SU-DHL-6 (cell line): ENCODE measurements at regions not wholly inside any gene's neighbourhood (a gene's known extent, or its start where the extent isn't known, plus 50 kb on each side); places are given as distances from the start of the nearest gene placed in this dataset.
"Not testable (repeated sequence)": the region's sequence is repeated elsewhere in the genome, so short reads cannot be mapped to it uniquely, and the experiment has no call there.

Experiments used
- H2AFZ ChIP-seq: fragments of 200-600 bp; sonication (generic); 2 replicates; pipeline ENCODE4 v1.6.1; 2014; ENCODE audit warnings: low read depth, mild to moderate bottlenecking, moderate library complexity, mixed read lengths, antibody characterized with exemption, low read length; ENCODE audit not compliant: severe bottlenecking
- H3F3A ChIP-seq: fragments of 200-600 bp; shearing (Covaris generic); 2 replicates; pipeline ENCODE4 v1.6.0; 2016; ENCODE audit warnings: antibody characterized with exemption, mild to moderate bottlenecking; ENCODE audit not compliant: insufficient read depth
- H3K27ac ChIP-seq: fragments of 200-600 bp; sonication (generic); 2 replicates; pipeline ENCODE4 v1.5.1; 2016; ENCODE audit warnings: low read depth, mild to moderate bottlenecking, low read length, moderate library complexity, mixed read lengths
- H3K27me3 ChIP-seq: fragments of 200-600 bp; sonication (generic), shearing (Covaris generic); 2 replicates; pipeline ENCODE4 v1.6.0; 2014; ENCODE audit warnings: mild to moderate bottlenecking, low read length
- H3K36me3 ChIP-seq: fragments of 200-600 bp; sonication (generic); 2 replicates; pipeline ENCODE4 v1.6.1; 2014; ENCODE audit warnings: mild to moderate bottlenecking, low read length, mixed read lengths
- H3K4me2 ChIP-seq: fragments of 300-600, 200-600 bp; shearing (Covaris generic), sonication (generic); 2 replicates; pipeline ENCODE4 v1.6.0; 2014; ENCODE audit warnings: low read length, low read depth, mild to moderate bottlenecking; ENCODE audit not compliant: poor library complexity, severe bottlenecking
- H3K4me3 ChIP-seq: fragments of 200-600 bp; sonication (generic); 2 replicates; pipeline ENCODE4 v1.5.1; 2014; ENCODE audit warnings: antibody characterized with exemption, low read length, mild to moderate bottlenecking, mixed read lengths; ENCODE audit not compliant: insufficient read depth, poor library complexity, severe bottlenecking
- H3K79me2 ChIP-seq: fragments of 200-600 bp; sonication (generic); 2 replicates; pipeline ENCODE4 v1.6.1; 2014; ENCODE audit warnings: mild to moderate bottlenecking, low read length, moderate library complexity; ENCODE audit not compliant: insufficient read depth
- H3K9ac ChIP-seq: fragments of 200-600 bp; sonication (generic); 2 replicates; pipeline ENCODE4 v1.7.0; 2014; ENCODE audit warnings: mild to moderate bottlenecking, low read length
- H3K9me2 ChIP-seq: fragments of 200-600 bp; sonication (generic); replicated peaks from 2 replicates; pipeline ENCODE4 v1.6.1; 2014; ENCODE audit warnings: low read length; ENCODE audit not compliant: insufficient read depth
- H3K9me3 ChIP-seq: fragments of 200-600 bp; sonication (generic); 2 replicates; pipeline ENCODE4 v1.6.1; 2014; ENCODE audit warnings: low read length, mixed read lengths; ENCODE audit not compliant: insufficient read depth
- H4K20me1 ChIP-seq: fragments of 200-600 bp; sonication (generic); 2 replicates; pipeline ENCODE4 v1.6.1; 2014; ENCODE audit warnings: low read depth, mild to moderate bottlenecking, antibody characterized with exemption, low read length, moderate library complexity, mixed read lengths
- CTCF ChIP-seq: fragments of 200-600 bp; sonication (generic); IDR thresholded peaks from one replicate; pipeline ENCODE4 v1.5.1; 2017; ENCODE audit warnings: antibody characterized with exemption, mild to moderate bottlenecking, low read length, moderate library complexity; ENCODE audit not compliant: insufficient read depth, poor library complexity, severe bottlenecking
- EZH2phosphoT487 ChIP-seq: fragments of 200-600 bp; sonication (generic), shearing (Covaris generic); conservative IDR thresholded peaks from 2 replicates; pipeline ENCODE4 v1.6.1; 2018; ENCODE audit warnings: mild to moderate bottlenecking, antibody characterized with exemption, low read length, moderate library complexity, mixed read lengths

GRCh38 chrX:64662876-64663275 is 267.6 kb upstream of the MTMR8 start:
- H3K27me3 ChIP-seq, result no peaks in the 10 kb centered on the region
- no peak for TF ChIP-seq CTCF
- TF ChIP-seq EZH2phosphoT487, result no peak
- H3K36me3 ChIP-seq, result no peaks in the 10 kb centered on the region
- no peak overlapping the region for H3K4me2 ChIP-seq
- H4K20me1 ChIP-seq, result no peaks in the 10 kb centered on the region
- H3K9ac ChIP-seq, result no peak overlapping the region
- H3K79me2 ChIP-seq, result no peaks in the 10 kb centered on the region
- no peak overlapping the region for H2AFZ ChIP-seq
- H3K27ac ChIP-seq, result no peak overlapping the region
- no peaks in the 10 kb centered on the region for H3K9me2 ChIP-seq
- H3K4me3 ChIP-seq, result no peak overlapping the region
- H3F3A ChIP-seq, result no peaks in the 10 kb centered on the region
- H3K9me3 ChIP-seq, result no peaks in the 10 kb centered on the region

- not testable (repeated sequence) for H2AFZ ChIP-seq, H3K9ac ChIP-seq, H3K9me2 ChIP-seq, H3K79me2 ChIP-seq, H4K20me1 ChIP-seq, H3F3A ChIP-seq, H3K4me2 ChIP-seq, H3K9me3 ChIP-seq, H3K4me3 ChIP-seq, H3K36me3 ChIP-seq, H3K27me3 ChIP-seq, H3K27ac ChIP-seq
These were observed 262.0 kb upstream of the MTMR8 start for GRCh38 chrX:64657229-64657628.

- Histone ChIP-seq H3K27ac (no peak overlapping the region), H3K9me3 (no peaks in the 10 kb centered on the region), H3F3A (no peaks in the 10 kb centered on the region), H3K4me2 (no peak overlapping the region), H2AFZ (no peak overlapping the region), H4K20me1 (no peaks in the 10 kb centered on the region), H3K4me3 (no peak overlapping the region), H3K36me3 (no peaks in the 10 kb centered on the region), H3K9ac (no peak overlapping the region), H3K9me2 (no peaks in the 10 kb centered on the region), H3K27me3 (no peaks in the 10 kb centered on the region), H3K79me2 (no peaks in the 10 kb centered on the region)
- TF ChIP-seq EZH2phosphoT487, result no peak
- TF ChIP-seq CTCF, result peak; percentile 28
These were observed 247.2 kb upstream of the MTMR8 start for GRCh38 chrX:64642482-64642881.
